Posterior vena cava (tissue), 2 donors: ENCODE measurements at regions not wholly inside any gene's neighbourhood (a gene's known extent, or its start where the extent isn't known, plus 50 kb on each side); places are given as distances from the start of the nearest gene placed in this dataset.

ENCODE experiments used
- DNase-seq: peaks from one replicate; pipeline ENCODE4 v3.0.0-alpha.2; 2020; ENCODE audit warnings: low spot score
- intact Hi-C, 2 donors: fragments of 100-400 bp; cut with DNase I; formaldehyde crosslinking; loops; one replicate each; pipeline versions ENCODE4 v1.14.1 to v1.14.2; 2022 to 2023
- donor health status: DM: yes; HTN: yes; CAD: no.
- donor health status: DM: yes; HTN: yes; CAD: no.

DNA sequence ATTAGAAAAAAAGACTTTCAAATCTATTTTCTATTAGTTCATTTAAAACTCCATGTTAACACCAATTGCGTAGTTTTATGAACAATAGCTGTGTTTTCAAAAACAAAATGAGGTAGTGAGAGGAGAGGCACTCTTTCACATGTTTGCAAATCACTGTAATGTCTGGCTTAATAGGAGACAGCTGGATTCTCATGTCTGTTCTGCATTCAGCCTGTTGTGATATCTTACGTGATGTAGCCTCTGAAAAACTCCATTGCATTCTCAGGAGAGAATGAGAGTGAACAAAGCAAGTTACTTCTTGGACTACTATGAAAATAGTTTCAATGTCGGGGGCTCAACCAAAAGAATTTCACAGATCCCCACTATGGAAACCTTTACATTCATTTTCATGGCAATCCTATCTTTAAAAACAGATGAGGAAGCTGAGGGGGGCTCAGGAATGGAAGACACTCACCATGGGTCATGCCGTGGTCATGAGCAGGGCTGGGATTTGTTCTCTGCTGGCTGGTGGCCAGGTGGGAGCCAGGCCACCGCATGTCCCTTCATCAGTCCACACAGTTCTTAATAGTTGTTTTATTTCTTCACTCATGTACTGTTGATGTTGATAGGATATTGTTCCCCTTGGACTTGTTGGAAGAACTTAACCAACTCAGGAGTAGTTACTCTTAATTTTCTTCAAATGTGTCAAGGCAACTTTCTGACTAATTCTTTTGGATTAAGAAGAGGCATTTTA, 346.2 kb upstream of the FAR2 start:
- no peak for DNase-seq
- intact Hi-C loops = no loop called here

DNA sequence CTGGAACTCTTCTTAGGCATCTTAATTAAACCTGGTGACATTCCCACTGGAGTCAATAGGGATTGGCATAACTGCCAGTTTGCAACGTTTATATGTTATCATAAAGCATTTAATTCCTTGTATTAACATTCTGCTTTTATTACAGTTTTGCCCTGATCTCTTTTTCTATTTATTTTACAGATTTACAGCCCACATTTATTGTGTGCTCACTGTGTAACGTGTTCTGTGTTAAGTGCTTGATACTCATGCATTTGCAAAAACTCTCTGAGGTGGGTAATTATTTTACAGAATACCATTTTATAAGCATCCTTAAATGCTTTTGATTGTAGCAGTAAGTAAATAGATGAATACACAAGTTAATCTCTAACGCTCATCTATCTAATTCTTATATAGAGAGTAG, 341.5 kb upstream of the FAR2 start:
- intact Hi-C loops = no loop called here

GRCh38 chr12:28811457-28811856, 337.6 kb upstream of the FAR2 start:
- no peak for DNase-seq
- intact Hi-C loops = no loop called here

More for the DNA sequence above, 341.5 kb upstream of the FAR2 start:
- no peak for DNase-seq

GRCh38 chr12:28814246-28814645, 334.8 kb upstream of the FAR2 start:
- DNase-seq = no peak
- intact Hi-C loops = no loop called here

DNA sequence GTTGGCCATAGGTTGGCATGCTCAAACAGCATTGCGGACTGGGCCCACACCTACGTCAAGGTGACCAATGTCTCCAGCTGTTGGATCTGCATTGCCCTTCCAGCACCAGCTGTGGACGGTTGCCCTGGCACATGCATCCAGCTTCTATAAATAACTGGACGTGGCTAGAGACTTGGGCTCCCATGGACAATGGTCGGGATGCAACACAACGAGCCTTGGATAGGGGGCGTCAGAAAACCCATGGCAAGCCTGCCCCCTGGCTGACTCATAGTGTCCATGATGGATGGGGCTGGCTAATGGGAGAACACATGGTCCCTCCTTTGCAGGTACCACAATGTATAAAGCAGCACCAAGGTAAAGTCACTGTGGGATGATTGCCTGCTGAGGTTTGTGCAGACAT, 331.6 kb upstream of the FAR2 start:
- intact Hi-C loops = no loop called here

GRCh38 chr12:28824193-28824846, 324.8 kb upstream of the FAR2 start:
- intact Hi-C loops = no loop called here
- DNase-seq = no peak

More for the DNA sequence above, 331.6 kb upstream of the FAR2 start:
- no peak for DNase-seq

GRCh38 chr12:28824849-28825248, 324.2 kb upstream of the FAR2 start:
- no peak for DNase-seq
- intact Hi-C loops = no loop called here

DNA sequence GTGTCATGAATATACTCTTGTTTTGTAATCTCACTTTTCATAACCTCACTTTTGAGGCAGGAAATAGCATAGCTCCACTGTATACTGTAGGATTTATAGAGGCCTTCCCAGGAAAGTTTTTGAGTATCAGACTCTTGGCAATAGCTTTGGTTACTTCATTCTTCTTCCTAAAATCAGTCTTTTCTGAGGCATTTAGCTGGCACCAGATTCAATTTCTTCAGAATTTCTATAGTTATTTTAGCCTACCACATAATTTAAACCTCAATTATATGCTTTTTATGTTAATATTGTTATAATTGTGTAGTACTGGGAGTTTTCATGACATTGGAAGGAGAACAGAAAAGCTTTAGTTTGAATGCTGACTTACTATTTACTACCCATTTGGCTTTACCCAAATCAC, 322.3 kb upstream of the FAR2 start:
- intact Hi-C loops = no loop called here

DNA sequence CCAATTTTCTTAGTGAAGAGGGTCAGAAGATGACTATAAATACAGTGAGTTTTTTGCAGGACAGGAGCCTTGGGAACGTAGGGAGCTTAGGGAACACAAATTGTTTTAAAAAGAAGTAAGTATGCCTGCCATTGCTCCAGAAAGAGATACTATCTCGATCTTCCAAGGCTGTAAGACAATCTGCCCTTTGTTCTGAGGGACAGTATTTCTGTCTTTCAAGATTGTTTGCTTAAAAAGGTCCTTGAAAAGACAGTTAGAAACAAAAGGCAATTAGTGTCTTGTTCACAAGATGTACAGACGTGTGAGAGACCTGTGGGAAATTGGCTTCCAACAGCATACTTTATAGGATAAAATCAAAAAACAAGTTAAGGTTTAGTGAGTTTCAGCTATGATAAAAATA, 321.2 kb upstream of the FAR2 start:
- DNase-seq = no peak
- intact Hi-C loops = no loop called here

More for the DNA sequence above, 322.3 kb upstream of the FAR2 start:
- no peak for DNase-seq

- DNase-seq = no peak
- intact Hi-C loops = no loop called here
These were observed 320.8 kb upstream of the FAR2 start for GRCh38 chr12:28828318-28828717.

DNA sequence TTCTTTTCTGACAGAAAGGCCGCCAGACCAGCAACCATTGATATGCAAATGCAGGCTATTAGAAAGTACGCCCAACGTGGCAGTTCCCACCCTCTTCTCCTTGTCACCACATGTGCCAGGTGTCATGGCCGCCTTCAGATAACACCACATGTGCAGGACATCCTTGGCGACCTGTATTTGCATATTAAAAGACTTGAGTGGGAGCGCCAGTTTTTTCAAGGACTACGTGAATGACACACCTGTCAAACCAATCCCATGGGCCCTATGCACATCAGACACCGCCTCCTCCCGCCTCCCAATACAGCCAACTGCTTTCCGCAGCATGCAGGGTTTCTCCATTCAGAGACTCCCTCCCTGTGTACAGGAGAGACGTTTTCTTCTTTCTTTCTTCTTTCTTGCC, 318.6 kb upstream of the FAR2 start:
- intact Hi-C loops = no loop called here
- no peak for DNase-seq

DNA sequence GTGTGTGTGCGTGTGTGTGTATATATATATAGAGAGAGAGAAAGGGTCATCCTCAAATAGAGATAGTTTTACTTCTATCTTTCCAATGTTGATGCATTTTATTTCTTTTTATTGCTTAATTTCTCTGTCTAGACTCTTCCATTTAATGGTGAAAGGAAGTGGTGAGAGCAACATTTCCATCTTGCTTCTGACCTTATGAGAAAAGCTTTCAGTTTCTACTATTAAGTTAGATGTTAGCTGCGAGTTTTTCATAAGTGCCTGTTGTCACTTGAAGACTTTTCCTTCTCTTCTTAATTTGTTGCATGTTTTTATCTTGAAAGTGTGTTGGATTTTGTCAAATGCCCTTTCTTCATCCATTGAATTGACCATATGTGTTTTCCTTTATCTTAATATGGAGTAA, 304.4 kb upstream of the FAR2 start:
- intact Hi-C loops = no loop called here
- no peak for DNase-seq

DNA sequence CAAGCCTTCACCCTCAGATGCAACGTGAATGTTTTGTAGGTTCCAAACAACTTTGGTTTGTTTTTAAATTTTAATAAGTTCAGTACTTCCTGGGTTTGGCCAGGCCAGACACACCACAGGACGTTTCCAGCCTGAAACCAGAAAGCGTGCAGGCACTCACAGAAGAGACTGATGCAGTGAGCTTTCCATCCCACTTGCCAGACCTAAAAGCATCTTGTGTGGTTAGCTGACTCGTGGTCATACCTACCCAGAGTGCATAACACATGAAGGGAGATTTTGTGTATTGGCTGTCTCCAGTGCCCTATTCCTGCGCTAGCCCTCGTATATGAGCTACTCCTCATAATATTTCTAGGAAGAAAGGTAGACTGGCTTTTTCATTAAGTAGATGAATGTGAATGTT, 297.3 kb upstream of the FAR2 start:
- no peak for DNase-seq
- intact Hi-C loops = no loop called here

DNA sequence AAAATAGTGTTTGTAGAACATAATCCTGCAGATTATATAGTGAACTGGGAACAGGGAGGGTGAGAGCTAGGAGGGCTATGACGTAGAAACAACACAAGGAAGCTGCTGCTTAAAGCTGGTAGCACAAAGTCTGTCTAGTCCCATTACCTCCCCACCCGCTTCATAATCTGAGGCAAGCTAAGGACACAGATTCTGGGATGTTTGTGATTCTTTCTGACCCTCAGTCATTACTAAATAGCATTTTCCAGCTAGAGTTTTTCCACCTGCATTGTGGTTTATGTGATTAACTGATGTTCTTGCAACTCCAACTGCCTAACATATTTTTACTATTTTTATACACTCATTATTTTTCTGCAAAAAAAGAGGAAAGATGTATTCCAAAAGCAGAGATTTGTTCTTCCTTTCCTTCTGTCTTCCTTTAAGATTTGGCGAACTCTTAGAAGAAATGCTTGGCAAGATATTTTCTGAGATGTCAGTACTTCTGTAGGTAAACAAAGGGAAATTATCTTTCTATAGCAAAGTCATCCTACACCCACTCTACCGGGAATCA, 293.2 kb upstream of the FAR2 start:
- intact Hi-C loops = no loop called here
- no peak for DNase-seq

GRCh38 chr12:28857369-28857768, 291.7 kb upstream of the FAR2 start:
- no peak for DNase-seq
- intact Hi-C loops = no loop called here

GRCh38 chr12:28859551-28859950, 289.5 kb upstream of the FAR2 start:
- DNase-seq = no peak
- intact Hi-C loops = no loop called here

GRCh38 chr12:28865776-28866175, 283.3 kb upstream of the FAR2 start:
- intact Hi-C loops = no loop called here
- no peak for DNase-seq

- intact Hi-C loops = no loop called here
- DNase-seq = no peak
These were observed 282.8 kb upstream of the FAR2 start for GRCh38 chr12:28866296-28866695.

- no peak for DNase-seq
- intact Hi-C loops = no loop called here
These were observed 282.2 kb upstream of the FAR2 start for GRCh38 chr12:28866715-28867503.

DNA sequence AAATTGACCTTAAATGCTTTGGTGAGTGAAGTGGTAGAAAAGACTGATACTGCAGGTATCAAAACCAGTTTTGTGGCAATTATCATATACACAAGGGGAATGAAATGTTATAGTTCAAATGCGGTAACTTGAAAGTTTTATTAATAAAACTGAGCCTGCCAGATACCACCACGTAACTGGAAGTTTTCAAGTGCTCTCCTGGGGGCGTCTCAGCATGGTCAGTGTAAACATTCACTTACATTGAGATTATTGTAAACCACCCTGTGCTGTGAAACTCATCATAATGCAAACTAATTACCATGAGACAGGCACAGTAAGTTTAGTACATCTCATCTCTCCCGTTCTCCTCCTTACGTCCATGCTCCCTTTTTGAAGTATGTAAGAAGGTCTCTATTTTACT, 280.7 kb upstream of the FAR2 start:
- no peak for DNase-seq
- intact Hi-C loops = no loop called here
